ENCODE measurements at regions not wholly inside any gene's neighbourhood (a gene's known extent, or its start where the extent isn't known, plus 50 kb on each side); places are given as distances from the start of the nearest gene placed in this dataset.

DNA sequence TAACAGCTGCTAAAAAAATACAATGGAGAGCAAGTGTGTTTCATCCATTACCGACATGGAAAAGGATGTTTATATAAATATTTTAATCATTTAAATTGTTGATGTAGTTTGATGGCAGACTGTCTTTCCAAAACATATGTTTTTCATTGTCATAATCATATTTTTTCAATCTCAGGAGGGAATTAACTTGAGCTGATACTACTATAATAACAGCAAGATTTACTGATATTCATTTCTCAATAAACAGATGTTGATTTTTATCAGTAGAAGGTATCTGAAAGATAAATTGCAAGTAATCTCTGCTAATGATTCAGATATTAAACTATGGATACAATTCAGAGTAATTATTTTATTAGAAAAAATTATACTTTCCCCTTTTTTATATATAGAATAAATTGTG, 274.9 kb upstream of the TMEFF2 start:
- Histone ChIP-seq H2AFZ (ENCODE audit: low read depth, low read length) (no peak overlapping the region), H2BK15ac (ENCODE audit: low read depth, poor library complexity, severe bottlenecking) (no peak overlapping the region), H3K4me1 (ENCODE audit: control insufficient read depth, insufficient read depth, low read depth, low read length) (peaks cover 2% of the 10 kb centered on the region), H3K18ac (ENCODE audit: low read depth in 1 of 2, low read length in 2 of 2) (no peak overlapping the region), H4K8ac (ENCODE audit: low read length) (no peak overlapping the region), H2AK5ac (ENCODE audit: low read length, severe bottlenecking) (no peak overlapping the region), H3K9ac (ENCODE audit: low read length) (no peak overlapping the region), H2BK120ac (ENCODE audit: low read depth, low read length) (no peak overlapping the region), H3K79me1 (replicated peaks; ENCODE audit: low read length, poor library complexity, severe bottlenecking) (no peaks in the 10 kb centered on the region), H3K27ac (ENCODE audit: low read length, poor library complexity, severe bottlenecking) (no peak overlapping the region), H3K23ac (ENCODE audit: low read length in 2 of 2) (no peak overlapping the region), H2BK12ac (ENCODE audit: low read length in 2 of 2) (no peak overlapping the region), H3K4ac (ENCODE audit: low read depth in 1 of 2, low read length in 2 of 2) (no peak overlapping the region), H2BK5ac (ENCODE audit: low read depth, low read length, poor library complexity, severe bottlenecking) (no peak overlapping the region), H3K4me2 (ENCODE audit: low read length, poor library complexity, severe bottlenecking) (no peak overlapping the region), H3K36me3 (ENCODE audit: control insufficient read depth in 1 of 2, insufficient read depth in 2 of 2, low read depth in 1 of 2, low read length in 2 of 2) (no peaks in the 10 kb centered on the region), H3K14ac (ENCODE audit: low read length in 2 of 2) (no peak overlapping the region), H3K9me3 (ENCODE audit: control insufficient read depth, low read length) (peaks cover 12% of the 10 kb centered on the region), H4K91ac (ENCODE audit: low read length) (no peak overlapping the region), H3K4me3 (ENCODE audit: insufficient read depth in 1 of 2, low read depth in 1 of 2, low read length in 2 of 2) (no peak overlapping the region), H3K27me3 (ENCODE audit: control insufficient read depth in 1 of 2, insufficient read depth in 1 of 2, low read length in 2 of 2) (no peaks in the 10 kb centered on the region)
- no CpG with 5 or more reads among the region's 1 CpG for WGBS
- DNase-seq = no peak

DNA sequence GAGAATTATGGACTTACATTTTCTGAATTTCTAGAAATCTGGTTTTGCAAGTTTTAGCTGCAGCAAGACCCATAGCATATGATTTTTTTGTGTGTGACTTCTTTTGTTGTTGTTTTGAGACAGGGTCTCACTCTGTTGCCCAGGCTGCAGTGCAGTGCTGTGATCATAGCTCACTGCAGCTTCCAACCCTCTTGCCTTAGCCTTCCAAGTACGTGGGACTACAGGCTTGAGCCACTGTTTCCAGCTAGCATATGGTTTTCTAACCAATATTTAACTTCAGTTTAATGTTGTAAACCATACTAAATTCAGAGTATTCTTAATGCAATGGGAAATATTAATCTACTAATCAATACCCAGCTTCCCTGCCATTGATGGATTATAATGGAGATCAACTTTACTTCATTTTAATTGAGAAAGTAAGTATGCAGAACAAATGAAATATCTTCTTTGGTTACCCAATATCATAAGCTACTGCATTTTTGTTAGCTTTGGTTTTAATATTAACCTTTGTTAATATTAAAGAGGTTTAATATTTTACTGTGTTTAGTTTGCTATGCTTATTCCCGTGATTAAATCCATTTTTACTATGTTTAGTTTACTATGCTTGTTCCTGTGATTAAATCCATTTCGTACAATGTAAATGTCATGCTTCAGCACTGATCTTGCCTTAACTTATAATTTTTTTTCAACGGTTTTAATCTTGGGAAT, 273.4 kb upstream of the TMEFF2 start:
- H2BK12ac ChIP-seq (ENCODE audit: low read length in 2 of 2) = no peak overlapping the region
- no peak overlapping the region for H2AK5ac ChIP-seq (ENCODE audit: low read length, severe bottlenecking)
- H3K4me1 ChIP-seq (ENCODE audit: control insufficient read depth, insufficient read depth, low read depth, low read length) = peaks cover 2% of the 10 kb centered on the region
- H3K23ac ChIP-seq (ENCODE audit: low read length in 2 of 2) = no peak overlapping the region
- no peak overlapping the region for H2BK5ac ChIP-seq (ENCODE audit: low read depth, low read length, poor library complexity, severe bottlenecking)
- H3K14ac ChIP-seq (ENCODE audit: low read length in 2 of 2) = no peak overlapping the region
- no peak for DNase-seq
- H3K18ac ChIP-seq (ENCODE audit: low read depth in 1 of 2, low read length in 2 of 2) = no peak overlapping the region
- no peak overlapping the region for H4K91ac ChIP-seq (ENCODE audit: low read length)
- WGBS = 94% methylated on average over 1 of the region's 4 CpGs
- no peaks in the 10 kb centered on the region for H3K36me3 ChIP-seq (ENCODE audit: control insufficient read depth in 1 of 2, insufficient read depth in 2 of 2, low read depth in 1 of 2, low read length in 2 of 2)
- H3K27me3 ChIP-seq (ENCODE audit: control insufficient read depth in 1 of 2, insufficient read depth in 1 of 2, low read length in 2 of 2) = no peaks in the 10 kb centered on the region
- peak overlapping the region; percentile 44 for H3K27ac ChIP-seq (ENCODE audit: low read length, poor library complexity, severe bottlenecking)
- H3K9me3 ChIP-seq (ENCODE audit: control insufficient read depth, low read length) = peaks cover 8% of the 10 kb centered on the region
- no peaks in the 10 kb centered on the region for H3K79me1 ChIP-seq (replicated peaks; ENCODE audit: low read length, poor library complexity, severe bottlenecking)
- no peak overlapping the region for H3K4me3 ChIP-seq (ENCODE audit: insufficient read depth in 1 of 2, low read depth in 1 of 2, low read length in 2 of 2)
- no peak overlapping the region for H3K9ac ChIP-seq (ENCODE audit: low read length)
- H3K4me2 ChIP-seq (ENCODE audit: low read length, poor library complexity, severe bottlenecking) = peak overlapping the region; percentile 18
- H2BK15ac ChIP-seq (ENCODE audit: low read depth, poor library complexity, severe bottlenecking) = no peak overlapping the region
- no peak overlapping the region for H3K4ac ChIP-seq (ENCODE audit: low read depth in 1 of 2, low read length in 2 of 2)
- H4K8ac ChIP-seq (ENCODE audit: low read length) = no peak overlapping the region
- no peak overlapping the region for H2BK120ac ChIP-seq (ENCODE audit: low read depth, low read length)
- no peak overlapping the region for H2AFZ ChIP-seq (ENCODE audit: low read depth, low read length)

DNA sequence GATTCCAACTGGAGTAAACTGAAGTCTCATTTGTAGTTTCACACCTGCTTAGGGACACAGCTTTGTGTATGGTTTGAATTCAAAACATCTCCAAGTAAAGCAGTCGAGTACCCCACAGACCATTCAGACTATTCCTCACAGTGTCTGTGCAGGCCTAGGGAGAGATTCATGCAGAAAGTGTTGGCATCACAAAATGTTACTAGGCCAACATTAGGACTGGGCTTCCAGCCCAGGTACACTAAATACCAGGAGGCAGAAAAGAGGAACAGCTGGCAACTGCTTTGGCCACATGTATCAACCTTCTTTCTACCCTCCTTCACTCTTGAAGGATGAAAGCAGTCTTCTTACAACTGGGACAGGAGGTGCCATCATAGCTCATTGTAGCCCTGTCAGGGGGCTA, 270.4 kb upstream of the TMEFF2 start:
- 50% methylated on average over 1 of the region's 1 CpG for WGBS
- Histone ChIP-seq H3K9me3 (ENCODE audit: control insufficient read depth, low read length) (no peaks in the 10 kb centered on the region), H3K36me3 (ENCODE audit: control insufficient read depth in 1 of 2, insufficient read depth in 2 of 2, low read depth in 1 of 2, low read length in 2 of 2) (no peaks in the 10 kb centered on the region), H2BK12ac (ENCODE audit: low read length in 2 of 2) (no peak overlapping the region), H4K8ac (ENCODE audit: low read length) (no peak overlapping the region), H3K4ac (ENCODE audit: low read depth in 1 of 2, low read length in 2 of 2) (no peak overlapping the region), H3K4me1 (ENCODE audit: control insufficient read depth, insufficient read depth, low read depth, low read length) (peaks cover 2% of the 10 kb centered on the region), H2BK15ac (ENCODE audit: low read depth, poor library complexity, severe bottlenecking) (no peak overlapping the region), H3K14ac (ENCODE audit: low read length in 2 of 2) (no peak overlapping the region), H3K4me3 (ENCODE audit: insufficient read depth in 1 of 2, low read depth in 1 of 2, low read length in 2 of 2) (no peak overlapping the region), H4K91ac (ENCODE audit: low read length) (no peak overlapping the region), H3K4me2 (ENCODE audit: low read length, poor library complexity, severe bottlenecking) (no peak overlapping the region), H3K79me1 (replicated peaks; ENCODE audit: low read length, poor library complexity, severe bottlenecking) (no peaks in the 10 kb centered on the region), H2AK5ac (ENCODE audit: low read length, severe bottlenecking) (no peak overlapping the region), H2BK120ac (ENCODE audit: low read depth, low read length) (no peak overlapping the region), H2AFZ (ENCODE audit: low read depth, low read length) (no peak overlapping the region), H3K27me3 (ENCODE audit: control insufficient read depth in 1 of 2, insufficient read depth in 1 of 2, low read length in 2 of 2) (no peaks in the 10 kb centered on the region), H3K18ac (ENCODE audit: low read depth in 1 of 2, low read length in 2 of 2) (no peak overlapping the region), H2BK5ac (ENCODE audit: low read depth, low read length, poor library complexity, severe bottlenecking) (no peak overlapping the region), H3K23ac (ENCODE audit: low read length in 2 of 2) (no peak overlapping the region), H3K9ac (ENCODE audit: low read length) (no peak overlapping the region), H3K27ac (ENCODE audit: low read length, poor library complexity, severe bottlenecking) (no peak overlapping the region)
- no peak for DNase-seq

DNA sequence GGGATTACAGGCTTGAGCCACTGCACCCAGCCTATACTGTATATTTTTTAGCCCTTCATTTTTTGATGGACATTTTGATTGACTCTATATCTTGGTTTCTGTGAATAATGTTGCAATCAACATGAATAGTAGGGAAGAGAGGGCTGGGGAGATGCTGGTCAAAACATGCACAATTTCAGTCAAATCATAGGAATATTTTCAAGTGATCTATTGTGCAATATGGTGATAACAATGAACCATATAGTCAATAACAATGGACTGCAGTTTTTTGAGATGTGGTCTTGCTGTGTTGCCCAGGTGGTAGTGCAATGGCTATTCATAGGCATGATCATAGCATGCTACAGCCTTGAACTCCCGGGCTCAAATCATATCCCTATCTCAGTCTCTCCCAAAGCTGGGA, 264.7 kb upstream of the TMEFF2 start:
- whole genome bisulfite sequencing = no CpG with 5 or more reads among the region's 1 CpG
- Histone ChIP-seq H3K27me3 (ENCODE audit: control insufficient read depth in 1 of 2, insufficient read depth in 1 of 2, low read length in 2 of 2) (no peaks in the 10 kb centered on the region), H2AK5ac (ENCODE audit: low read length, severe bottlenecking) (no peak overlapping the region), H2AFZ (ENCODE audit: low read depth, low read length) (no peak overlapping the region), H3K9me3 (ENCODE audit: control insufficient read depth, low read length) (no peaks in the 10 kb centered on the region), H2BK12ac (ENCODE audit: low read length in 2 of 2) (no peak overlapping the region), H3K27ac (ENCODE audit: low read length, poor library complexity, severe bottlenecking) (no peak overlapping the region), H3K79me1 (replicated peaks; ENCODE audit: low read length, poor library complexity, severe bottlenecking) (no peaks in the 10 kb centered on the region), H3K4ac (ENCODE audit: low read depth in 1 of 2, low read length in 2 of 2) (no peak overlapping the region), H2BK5ac (ENCODE audit: low read depth, low read length, poor library complexity, severe bottlenecking) (no peak overlapping the region), H3K4me2 (ENCODE audit: low read length, poor library complexity, severe bottlenecking) (no peak overlapping the region), H3K23ac (ENCODE audit: low read length in 2 of 2) (no peak overlapping the region), H3K4me3 (ENCODE audit: insufficient read depth in 1 of 2, low read depth in 1 of 2, low read length in 2 of 2) (no peak overlapping the region), H3K36me3 (ENCODE audit: control insufficient read depth in 1 of 2, insufficient read depth in 2 of 2, low read depth in 1 of 2, low read length in 2 of 2) (no peaks in the 10 kb centered on the region), H3K9ac (ENCODE audit: low read length) (no peak overlapping the region), H3K14ac (ENCODE audit: low read length in 2 of 2) (no peak overlapping the region), H4K8ac (ENCODE audit: low read length) (no peak overlapping the region), H4K91ac (ENCODE audit: low read length) (no peak overlapping the region), H2BK120ac (ENCODE audit: low read depth, low read length) (no peak overlapping the region), H3K18ac (ENCODE audit: low read depth in 1 of 2, low read length in 2 of 2) (no peak overlapping the region), H2BK15ac (ENCODE audit: low read depth, poor library complexity, severe bottlenecking) (no peak overlapping the region), H3K4me1 (ENCODE audit: control insufficient read depth, insufficient read depth, low read depth, low read length) (no peaks in the 10 kb centered on the region)
- DNase-seq = no peak
